GM19468 (cell line): ENCODE measurements at regions not wholly inside any gene's neighbourhood (a gene's known extent, or its start where the extent isn't known, plus 50 kb on each side); places are given as distances from the start of the nearest gene placed in this dataset.
"Not testable (repeated sequence)": the region's sequence is repeated elsewhere in the genome, so short reads cannot be mapped to it uniquely, and the experiment has no call there.

Source experiments
- ATAC-seq: cut with Tn5 transposase; IDR thresholded peaks from one replicate; pipeline ENCODE4 v1.9.1; 2021; ENCODE audit warnings: mild to moderate bottlenecking, moderate library complexity, moderate number of reproducible peaks; ENCODE audit not compliant: unreplicated experiment; ENCODE audit errors: extremely low read depth

GRCh38 chr3:72162649-72163184 lies 377.8 kb upstream of the PROK2 start:
- ATAC-seq, result no peak

GRCh38 chr3:72161881-72162595 lies 377.1 kb upstream of the PROK2 start:
- no peak for ATAC-seq

GRCh38 chr3:72161285-72161684 lies 376.3 kb upstream of the PROK2 start:
- ATAC-seq, result not testable (repeated sequence)

GRCh38 chr3:72160351-72160750 lies 375.4 kb upstream of the PROK2 start:
- ATAC-seq, result no peak

DNA sequence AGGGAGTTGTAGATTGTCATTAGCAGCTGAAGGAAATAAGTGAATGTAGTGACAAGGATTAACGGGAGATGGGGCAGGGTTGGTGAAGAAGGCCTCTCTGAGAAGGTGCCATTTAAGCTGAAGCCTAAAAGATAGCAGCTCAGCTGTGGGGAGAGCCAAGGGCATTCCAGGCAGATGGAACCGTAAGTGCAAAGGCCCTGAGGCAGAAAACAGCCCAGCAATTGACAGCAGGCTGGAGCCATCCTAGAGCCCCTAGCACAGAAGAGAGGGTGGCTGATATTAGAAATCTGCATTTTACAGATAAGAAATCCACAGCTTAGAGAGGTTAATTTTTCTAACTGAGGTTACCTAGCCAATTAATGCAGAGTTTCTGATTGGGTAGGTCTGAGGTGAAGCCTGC lies 374.5 kb upstream of the PROK2 start:
- ATAC-seq, result no peak

DNA sequence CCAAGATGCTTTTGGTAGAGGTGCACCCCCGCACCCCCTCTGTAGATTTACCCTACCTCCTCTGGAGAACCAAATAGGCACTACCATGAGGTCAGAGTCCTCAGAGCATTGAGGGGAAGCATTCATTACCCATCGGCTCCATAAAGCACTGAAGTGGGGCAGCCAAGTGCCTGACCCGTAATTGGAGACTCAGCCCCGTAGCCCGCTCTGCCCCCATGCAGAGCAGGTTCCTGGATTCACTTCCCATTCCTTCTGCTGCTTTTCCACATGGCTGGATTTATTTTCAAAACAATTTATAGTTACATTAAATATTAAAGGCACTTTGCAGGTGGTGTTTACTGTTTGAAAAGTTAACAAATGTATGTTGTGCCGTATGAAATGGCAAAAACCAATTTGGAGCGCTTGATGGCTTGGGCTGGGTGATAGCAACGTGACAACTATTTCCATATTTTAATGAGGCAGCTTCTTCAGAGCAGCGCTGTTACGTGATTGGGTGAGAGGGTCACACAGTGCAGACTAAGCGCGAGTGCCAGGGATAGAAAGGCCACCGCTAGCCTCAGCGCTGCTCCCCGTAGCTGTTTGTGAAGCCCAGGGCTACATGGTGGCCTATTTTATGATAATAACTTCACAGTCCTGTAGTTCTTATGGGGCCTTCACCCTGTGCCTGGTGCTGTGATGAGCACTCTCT lies 373.8 kb upstream of the PROK2 start:
- no peak for ATAC-seq

GRCh38 chr3:72157748-72158638 lies 373.0 kb upstream of the PROK2 start:
- ATAC-seq, result no peak

- ATAC-seq, result no peak
Observed at GRCh38 chr3:72155391-72156064, 370.6 kb upstream of the PROK2 start.

DNA sequence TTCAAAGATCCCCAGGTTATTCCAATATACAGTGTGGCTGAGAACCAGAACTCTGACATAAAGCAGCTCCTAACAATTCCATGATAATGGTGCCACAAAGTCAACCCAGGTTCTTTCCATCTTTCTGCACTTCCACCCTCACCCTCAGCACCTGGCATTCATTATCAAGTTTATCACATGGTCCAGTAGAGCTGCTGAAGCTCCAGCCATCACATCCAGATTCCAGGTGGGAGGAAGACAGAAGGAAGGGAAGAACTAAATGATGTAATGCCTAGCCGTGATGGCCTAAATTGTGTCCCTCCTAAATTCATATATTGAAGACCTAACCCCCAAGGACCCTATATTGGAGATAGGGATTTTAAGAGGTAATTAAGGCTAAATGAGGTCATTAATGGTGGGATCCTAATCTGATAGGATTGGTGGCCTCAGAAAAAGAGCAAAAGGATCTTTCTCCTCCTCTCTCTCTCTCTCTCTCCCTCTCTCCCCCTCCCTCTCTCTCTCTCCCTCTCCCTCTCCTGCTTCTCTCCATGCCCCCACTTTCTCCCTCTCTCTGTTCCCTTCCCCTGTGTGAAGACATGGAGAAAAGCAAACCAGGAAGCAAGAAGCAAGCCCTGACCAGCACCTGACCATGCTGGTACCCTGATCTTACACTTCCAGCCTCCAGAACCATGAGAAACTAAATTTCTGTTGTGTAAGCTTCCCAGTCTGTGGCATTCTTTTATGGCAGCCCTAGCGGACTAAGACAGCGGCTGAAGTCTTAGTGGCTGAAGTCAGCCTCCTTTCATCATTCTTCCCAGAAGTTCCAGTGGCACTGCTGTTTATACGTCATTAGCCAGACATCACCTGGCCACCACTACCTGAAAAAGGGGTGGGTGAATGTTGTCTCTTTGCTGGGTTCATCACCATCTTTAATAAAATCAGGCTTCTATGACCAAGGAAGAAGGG lies 369.7 kb upstream of the PROK2 start:
- ATAC-seq, result no peak

DNA sequence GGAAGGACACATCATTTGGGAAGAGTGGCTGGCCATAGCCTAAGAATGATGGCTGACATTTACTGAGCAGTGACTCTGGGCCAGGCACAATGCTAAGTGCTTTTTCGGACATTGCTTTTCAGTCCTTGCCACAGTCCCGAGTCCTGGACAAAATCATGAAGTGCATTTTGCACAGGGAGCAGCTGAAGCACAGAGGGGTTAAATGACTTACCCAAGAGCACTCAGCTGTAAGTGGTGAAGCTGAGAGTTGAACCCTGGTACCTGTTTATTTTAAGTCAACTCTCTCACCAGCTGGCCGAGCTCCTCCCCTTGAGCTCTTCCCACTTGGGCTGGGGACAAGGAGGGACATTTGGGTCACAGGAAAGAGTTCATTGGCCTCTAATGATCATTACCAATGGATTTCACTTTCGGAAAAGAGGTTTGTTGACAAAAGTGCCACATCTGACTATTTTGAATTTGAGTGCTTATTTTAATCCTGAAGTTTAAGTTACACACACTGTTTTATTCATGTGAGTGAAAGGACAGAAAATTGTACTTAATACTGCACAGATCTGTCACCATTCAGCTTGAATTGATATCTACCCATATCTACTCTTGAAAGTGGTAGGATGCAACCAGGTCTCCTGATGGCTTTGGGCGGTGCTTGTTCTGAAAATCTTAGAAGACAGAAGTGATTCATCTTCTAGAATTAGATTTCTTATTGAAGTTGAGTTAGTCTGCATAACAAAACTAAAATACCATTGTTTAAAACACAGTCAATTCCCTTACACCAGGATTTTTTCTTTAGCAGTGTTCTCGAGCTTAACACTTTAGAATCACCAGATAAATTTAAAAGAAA lies 368.7 kb upstream of the PROK2 start:
- ATAC-seq, result no peak

DNA sequence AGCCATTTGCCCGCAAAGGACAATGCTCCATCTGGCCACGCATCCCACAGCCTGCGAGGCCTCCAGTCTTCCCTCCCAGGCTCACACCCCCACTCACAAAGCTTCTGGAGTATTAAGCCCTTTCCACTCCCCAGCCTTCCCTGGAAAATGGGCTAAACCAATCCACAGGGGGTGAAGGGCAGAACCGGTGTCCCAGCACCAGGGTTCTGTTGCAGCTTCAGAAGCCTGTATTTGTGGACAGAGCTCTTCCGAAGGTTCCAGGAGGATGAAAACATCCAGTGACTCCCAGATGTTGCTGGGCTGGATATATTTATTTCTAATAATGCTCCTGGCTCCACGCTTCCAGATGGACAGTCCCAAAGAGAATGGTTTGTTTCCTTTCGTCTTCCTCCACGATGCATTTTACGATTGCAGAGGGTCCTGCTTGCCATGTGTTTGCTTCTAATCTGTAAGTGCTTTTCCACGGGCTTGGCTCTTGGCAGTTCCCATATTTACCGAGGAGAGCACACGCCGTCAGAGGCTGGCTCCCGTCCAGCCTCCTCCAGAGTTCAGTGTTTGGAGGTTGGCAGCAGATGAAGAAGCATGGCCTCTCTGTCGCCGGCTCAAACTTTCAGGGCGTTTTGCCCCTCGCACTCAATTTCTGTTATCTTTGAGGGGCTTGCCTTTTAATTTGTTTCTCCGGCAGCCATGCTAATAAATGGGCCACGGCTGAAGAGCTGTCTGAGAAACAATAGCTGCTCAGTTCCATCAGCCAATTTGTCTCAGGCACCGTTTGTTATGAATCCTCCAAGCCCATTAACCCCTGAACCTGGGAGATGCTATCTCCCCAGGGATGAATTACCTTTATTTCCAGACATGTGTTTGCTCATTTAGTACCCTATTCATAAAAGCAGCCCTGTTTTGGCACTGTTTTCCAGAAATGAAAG lies 367.9 kb upstream of the PROK2 start:
- no peak for ATAC-seq

GRCh38 chr3:72151465-72152238 lies 366.7 kb upstream of the PROK2 start:
- ATAC-seq, result no peak

GRCh38 chr3:72150634-72151412 lies 365.9 kb upstream of the PROK2 start:
- ATAC-seq, result no peak

DNA sequence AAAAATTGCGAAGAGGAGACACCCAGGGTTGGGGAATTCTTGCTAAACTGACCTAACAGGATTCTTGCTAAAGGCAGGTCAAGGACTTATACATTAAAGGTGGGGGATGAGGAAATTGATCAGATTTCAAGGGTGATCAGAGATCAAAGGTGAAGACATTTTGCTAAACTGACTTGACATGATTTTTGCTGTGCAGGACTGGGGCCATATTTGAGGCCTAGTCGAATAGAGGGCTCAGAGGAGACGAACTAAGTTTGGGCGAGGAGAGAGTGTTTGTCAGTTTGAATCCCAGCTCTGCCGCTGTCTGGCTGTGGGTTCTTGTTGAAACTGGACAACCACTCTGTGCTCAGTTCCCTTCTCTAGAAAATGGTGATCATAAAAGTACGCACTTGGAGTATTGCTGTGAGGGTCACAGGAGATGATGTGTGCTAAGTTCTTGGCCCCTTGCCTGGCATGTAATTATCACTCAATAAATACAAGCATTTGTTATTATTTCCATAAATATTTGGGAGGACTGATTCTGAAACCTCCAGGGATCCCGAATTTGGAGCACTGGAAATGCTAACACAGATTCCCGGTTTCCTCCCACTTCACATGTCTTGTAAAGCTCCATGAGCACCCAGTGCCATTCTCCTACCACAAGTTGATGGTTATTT lies 364.8 kb upstream of the PROK2 start:
- no peak for ATAC-seq

DNA sequence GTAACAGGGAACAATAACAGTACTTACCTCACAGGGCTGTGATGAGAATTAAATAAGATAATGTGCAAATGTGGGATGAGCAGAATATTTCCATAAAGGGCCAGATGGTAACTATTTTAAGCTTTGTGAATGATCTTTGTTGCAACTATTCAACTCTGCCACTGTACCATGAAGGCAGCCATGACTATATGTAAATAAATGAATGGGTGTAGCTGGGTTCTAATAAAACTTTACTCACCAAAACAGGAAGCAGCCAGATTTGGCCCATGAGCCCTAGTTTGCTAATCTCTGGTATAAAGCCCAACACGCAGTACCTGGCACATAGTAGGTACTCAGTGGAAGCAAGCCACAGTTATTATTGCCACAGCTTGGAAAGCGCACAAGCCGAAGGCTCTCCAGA lies 362.7 kb upstream of the PROK2 start:
- ATAC-seq, result no peak
